LNCaP clone FGC (cell line): ENCODE measurements at regions not wholly inside any gene's neighbourhood (a gene's known extent, or its start where the extent isn't known, plus 50 kb on each side); places are given as distances from the start of the nearest gene placed in this dataset.

Experiments used
- DNase-seq: peaks from one replicate; pipeline ENCODE4 v3.0.0-alpha.2; 2011; ENCODE audit warnings: low read depth
- H3K4me3 ChIP-seq: 2 replicates; pipeline ENCODE4 v1.5.1; 2011; ENCODE audit warnings: mild to moderate bottlenecking, low read depth, low read length, control low read depth
- TF ChIP-seq, protein P1 (sequence below): IDR thresholded peaks from 2 replicates; pipeline ENCODE4 v1.5.1; 2012; ENCODE audit warnings: mild to moderate bottlenecking; ENCODE audit not compliant: control insufficient read depth, insufficient read depth; ENCODE audit errors: extremely low read depth

GRCh38 chr13:111925146-111925875 lies 141.6 kb upstream of the SOX1 start:
- TF ChIP-seq, protein P1, sequence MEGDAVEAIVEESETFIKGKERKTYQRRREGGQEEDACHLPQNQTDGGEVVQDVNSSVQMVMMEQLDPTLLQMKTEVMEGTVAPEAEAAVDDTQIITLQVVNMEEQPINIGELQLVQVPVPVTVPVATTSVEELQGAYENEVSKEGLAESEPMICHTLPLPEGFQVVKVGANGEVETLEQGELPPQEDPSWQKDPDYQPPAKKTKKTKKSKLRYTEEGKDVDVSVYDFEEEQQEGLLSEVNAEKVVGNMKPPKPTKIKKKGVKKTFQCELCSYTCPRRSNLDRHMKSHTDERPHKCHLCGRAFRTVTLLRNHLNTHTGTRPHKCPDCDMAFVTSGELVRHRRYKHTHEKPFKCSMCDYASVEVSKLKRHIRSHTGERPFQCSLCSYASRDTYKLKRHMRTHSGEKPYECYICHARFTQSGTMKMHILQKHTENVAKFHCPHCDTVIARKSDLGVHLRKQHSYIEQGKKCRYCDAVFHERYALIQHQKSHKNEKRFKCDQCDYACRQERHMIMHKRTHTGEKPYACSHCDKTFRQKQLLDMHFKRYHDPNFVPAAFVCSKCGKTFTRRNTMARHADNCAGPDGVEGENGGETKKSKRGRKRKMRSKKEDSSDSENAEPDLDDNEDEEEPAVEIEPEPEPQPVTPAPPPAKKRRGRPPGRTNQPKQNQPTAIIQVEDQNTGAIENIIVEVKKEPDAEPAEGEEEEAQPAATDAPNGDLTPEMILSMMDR: no peak
- no peak overlapping the region for H3K4me3 ChIP-seq
- DNase-seq: no peak

GRCh38 chr13:111926501-111927180 lies 140.3 kb upstream of the SOX1 start:
- TF ChIP-seq, protein P1: no peak
- no peak for DNase-seq
- no peak overlapping the region for H3K4me3 ChIP-seq

GRCh38 chr13:111927181-111927540 lies 139.8 kb upstream of the SOX1 start:
- H3K4me3 ChIP-seq: no peak overlapping the region
- TF ChIP-seq, protein P1: no peak
- no peak for DNase-seq

- TF ChIP-seq, protein P1: no peak
- no peak overlapping the region for H3K4me3 ChIP-seq
- DNase-seq: no peak
Observed at GRCh38 chr13:111929036-111929616, 137.8 kb upstream of the SOX1 start.

DNA sequence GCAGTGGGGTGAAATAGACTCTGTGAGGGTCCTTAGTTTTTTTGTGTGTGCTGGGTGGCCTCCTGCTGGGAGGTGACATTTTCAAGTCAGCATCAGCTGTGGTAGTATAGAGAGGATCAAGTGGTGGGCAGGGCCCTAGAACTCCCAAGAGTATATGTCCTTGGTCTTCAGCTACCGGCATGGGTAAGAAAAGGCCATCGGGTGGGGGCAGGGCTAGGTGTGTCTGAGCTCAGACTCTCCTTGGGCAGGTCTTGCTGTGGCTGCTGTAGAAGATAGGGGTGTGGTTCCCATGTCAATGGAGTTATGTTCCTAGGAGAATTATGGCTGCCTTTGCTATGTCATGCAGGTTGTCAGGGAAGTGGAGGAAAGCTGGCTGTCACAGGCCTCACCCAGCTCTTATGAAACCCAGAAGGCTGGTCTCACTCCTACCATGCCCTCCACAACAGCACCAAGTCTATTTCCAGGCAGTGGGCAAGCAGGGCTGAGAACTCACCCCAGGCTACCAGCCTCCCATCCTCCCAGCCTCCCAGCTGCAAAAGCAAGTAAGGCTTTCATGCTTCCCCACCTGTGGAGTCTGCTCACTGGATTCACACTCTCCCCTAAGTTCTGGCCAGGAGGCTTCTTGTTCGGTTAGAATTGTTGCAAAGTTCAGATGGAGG lies 130.6 kb upstream of the SOX1 start:
- no peak for DNase-seq
- no peak overlapping the region for H3K4me3 ChIP-seq
- TF ChIP-seq, protein P1: no peak

- DNase-seq: no peak
- H3K4me3 ChIP-seq: no peak overlapping the region
- TF ChIP-seq, protein P1: no peak
Observed at GRCh38 chr13:111937777-111938311, 129.1 kb upstream of the SOX1 start.
